HL-60 (cell line): ENCODE measurements at regions not wholly inside any gene's neighbourhood (a gene's known extent, or its start where the extent isn't known, plus 50 kb on each side); places are given as distances from the start of the nearest gene placed in this dataset.

Experiments used
- GABPA ChIP-seq: IDR thresholded peaks from 2 replicates; pipeline ENCODE4 v1.6.1; 2012; ENCODE audit warnings: low read depth
- POLR2AphosphoS5 ChIP-seq: IDR thresholded peaks from 2 replicates; pipeline ENCODE4 v1.6.1; 2012; ENCODE audit warnings: low read depth
- TF ChIP-seq, protein P1 (sequence below): IDR thresholded peaks from one replicate; pipeline ENCODE4 v1.5.1; 2011; ENCODE audit warnings: low read length, control low read depth, inconsistent platforms; ENCODE audit not compliant: insufficient read depth
- TF ChIP-seq, protein P2 (sequence below): IDR thresholded peaks from 2 replicates; pipeline ENCODE4 v1.6.1; 2012; ENCODE audit warnings: low read depth; ENCODE audit not compliant: insufficient replicate concordance

DNA sequence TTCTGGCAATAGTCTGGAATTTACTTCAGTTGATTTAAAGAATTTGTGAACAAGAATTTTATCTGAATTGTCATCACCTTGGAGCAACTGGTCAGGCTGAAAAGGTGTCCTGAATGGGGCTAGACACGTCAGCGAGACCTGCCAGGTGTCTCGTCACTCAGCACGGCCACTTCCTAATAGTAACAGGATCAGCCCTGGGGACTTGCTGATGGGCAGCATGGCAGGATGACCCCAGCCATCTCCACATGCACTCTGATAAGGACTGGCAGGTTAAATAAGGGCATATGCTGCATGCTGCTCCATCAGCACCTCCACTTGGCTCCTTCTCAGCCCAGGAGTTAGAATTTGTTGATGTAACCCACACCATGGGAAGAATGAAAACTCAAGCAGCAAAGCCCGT lies 224.2 kb downstream of the FOXO1 start:
- no peak for TF ChIP-seq POLR2AphosphoS5
- TF ChIP-seq, protein P1, sequence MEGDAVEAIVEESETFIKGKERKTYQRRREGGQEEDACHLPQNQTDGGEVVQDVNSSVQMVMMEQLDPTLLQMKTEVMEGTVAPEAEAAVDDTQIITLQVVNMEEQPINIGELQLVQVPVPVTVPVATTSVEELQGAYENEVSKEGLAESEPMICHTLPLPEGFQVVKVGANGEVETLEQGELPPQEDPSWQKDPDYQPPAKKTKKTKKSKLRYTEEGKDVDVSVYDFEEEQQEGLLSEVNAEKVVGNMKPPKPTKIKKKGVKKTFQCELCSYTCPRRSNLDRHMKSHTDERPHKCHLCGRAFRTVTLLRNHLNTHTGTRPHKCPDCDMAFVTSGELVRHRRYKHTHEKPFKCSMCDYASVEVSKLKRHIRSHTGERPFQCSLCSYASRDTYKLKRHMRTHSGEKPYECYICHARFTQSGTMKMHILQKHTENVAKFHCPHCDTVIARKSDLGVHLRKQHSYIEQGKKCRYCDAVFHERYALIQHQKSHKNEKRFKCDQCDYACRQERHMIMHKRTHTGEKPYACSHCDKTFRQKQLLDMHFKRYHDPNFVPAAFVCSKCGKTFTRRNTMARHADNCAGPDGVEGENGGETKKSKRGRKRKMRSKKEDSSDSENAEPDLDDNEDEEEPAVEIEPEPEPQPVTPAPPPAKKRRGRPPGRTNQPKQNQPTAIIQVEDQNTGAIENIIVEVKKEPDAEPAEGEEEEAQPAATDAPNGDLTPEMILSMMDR, result no peak
- TF ChIP-seq, protein P2, sequence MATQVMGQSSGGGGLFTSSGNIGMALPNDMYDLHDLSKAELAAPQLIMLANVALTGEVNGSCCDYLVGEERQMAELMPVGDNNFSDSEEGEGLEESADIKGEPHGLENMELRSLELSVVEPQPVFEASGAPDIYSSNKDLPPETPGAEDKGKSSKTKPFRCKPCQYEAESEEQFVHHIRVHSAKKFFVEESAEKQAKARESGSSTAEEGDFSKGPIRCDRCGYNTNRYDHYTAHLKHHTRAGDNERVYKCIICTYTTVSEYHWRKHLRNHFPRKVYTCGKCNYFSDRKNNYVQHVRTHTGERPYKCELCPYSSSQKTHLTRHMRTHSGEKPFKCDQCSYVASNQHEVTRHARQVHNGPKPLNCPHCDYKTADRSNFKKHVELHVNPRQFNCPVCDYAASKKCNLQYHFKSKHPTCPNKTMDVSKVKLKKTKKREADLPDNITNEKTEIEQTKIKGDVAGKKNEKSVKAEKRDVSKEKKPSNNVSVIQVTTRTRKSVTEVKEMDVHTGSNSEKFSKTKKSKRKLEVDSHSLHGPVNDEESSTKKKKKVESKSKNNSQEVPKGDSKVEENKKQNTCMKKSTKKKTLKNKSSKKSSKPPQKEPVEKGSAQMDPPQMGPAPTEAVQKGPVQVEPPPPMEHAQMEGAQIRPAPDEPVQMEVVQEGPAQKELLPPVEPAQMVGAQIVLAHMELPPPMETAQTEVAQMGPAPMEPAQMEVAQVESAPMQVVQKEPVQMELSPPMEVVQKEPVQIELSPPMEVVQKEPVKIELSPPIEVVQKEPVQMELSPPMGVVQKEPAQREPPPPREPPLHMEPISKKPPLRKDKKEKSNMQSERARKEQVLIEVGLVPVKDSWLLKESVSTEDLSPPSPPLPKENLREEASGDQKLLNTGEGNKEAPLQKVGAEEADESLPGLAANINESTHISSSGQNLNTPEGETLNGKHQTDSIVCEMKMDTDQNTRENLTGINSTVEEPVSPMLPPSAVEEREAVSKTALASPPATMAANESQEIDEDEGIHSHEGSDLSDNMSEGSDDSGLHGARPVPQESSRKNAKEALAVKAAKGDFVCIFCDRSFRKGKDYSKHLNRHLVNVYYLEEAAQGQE, result no peak
- TF ChIP-seq GABPA, result no peak
